HS-5 (cell line): ENCODE measurements at regions not wholly inside any gene's neighbourhood (a gene's known extent, or its start where the extent isn't known, plus 50 kb on each side); places are given as distances from the start of the nearest gene placed in this dataset.
A peak's percentile ranks its signal among the peaks of the same experiment; 100 is the strongest.
"Not testable (repeated sequence)": the region's sequence is repeated elsewhere in the genome, so short reads cannot be mapped to it uniquely, and the experiment has no call there.

Experiments used
- DNase-seq: peaks from one replicate; pipeline ENCODE4 v3.0.0-alpha.2; 2012; ENCODE audit warnings: low read depth

GRCh38 chr6:3920321-3920720 lies 71.1 kb downstream of the FAM50B start:
- DNase-seq = no peak

GRCh38 chr6:3921663-3922062 lies 72.5 kb downstream of the FAM50B start:
- DNase-seq = no peak

DNA sequence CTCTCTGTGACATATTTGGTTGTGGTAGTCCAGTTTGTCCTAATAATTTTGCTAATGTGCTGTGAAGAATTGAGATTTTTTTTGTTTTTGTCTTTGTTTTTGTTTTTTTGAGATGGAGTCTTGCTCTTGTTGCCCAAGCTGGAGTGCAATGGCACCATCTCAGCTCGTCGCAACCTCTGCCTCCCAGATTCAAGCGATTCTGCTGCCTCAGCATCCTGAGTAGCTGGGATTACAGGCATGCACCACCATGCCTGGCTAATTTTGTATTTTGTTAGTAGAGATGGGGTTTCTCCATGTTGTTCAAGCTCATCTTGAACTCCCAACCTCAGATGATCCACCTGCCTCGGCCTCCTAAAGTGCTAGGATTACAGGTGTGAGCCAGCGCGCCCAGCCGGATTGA lies 73.4 kb downstream of the FAM50B start:
- DNase-seq = not testable (repeated sequence)

GRCh38 chr6:3925223-3926149 lies 76.3 kb downstream of the FAM50B start:
- DNase-seq = not testable (repeated sequence)

DNA sequence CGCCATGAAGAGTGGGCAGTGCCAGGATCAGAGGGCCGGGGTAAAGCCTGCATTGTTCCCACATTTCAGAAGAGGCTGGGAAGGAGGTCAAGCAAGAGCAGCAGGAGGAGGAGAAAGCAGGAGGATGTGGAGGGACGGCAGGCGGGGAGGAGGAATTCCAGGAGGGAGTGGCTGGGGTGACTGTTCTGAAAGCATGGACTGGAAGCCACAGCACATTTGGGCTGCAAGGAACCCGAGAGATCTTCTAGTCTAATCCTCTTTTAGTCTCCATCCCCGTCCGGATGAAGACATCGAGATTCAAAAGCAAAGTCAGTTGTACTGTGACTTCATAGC lies 76.9 kb downstream of the FAM50B start:
- DNase-seq = no peak

DNA sequence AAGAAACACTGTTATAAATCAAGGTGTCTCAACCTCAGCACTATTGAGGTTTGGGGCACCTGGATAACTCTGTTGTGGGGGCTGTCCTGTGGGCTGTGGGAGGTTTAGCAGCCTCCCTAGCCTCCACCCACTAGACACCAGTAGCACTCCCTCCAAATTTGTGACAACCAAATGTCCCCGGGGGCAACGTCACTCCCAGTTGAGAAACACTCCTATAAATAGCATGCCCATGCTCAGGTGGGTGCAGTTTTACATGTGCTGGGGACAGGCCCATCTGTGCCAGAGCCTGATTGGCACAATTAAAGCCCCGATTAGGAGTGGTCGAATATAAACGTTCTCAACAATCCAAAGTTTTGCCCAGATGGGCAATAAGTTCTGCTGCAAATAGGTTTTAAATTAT lies 78.9 kb downstream of the FAM50B start:
- no peak for DNase-seq

DNA sequence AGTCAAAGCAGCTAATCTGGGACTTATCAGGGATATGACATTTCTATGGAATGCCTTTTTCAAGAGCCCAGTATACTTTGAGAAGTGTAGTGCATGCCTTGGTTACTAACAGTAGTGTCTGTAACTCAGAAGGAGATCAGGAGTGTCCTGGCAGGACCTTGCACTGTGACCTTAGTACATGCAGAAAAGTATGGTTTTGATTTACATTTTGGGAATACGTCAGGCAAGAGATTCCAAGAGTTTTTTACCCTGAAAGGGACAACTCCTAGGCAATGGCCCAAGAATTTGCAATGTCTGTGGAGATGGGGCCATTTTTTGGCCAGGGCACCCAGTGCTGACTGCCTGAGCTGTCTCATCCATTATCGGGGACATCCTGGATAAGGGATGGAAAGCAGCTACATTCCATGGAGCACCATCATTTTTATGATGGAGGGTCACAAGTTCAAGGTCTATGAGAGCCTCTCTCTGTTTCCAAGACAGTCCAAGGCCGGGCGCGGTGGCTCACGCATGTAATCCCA lies 80.2 kb downstream of the FAM50B start:
- peak; percentile 32 for DNase-seq

DNA sequence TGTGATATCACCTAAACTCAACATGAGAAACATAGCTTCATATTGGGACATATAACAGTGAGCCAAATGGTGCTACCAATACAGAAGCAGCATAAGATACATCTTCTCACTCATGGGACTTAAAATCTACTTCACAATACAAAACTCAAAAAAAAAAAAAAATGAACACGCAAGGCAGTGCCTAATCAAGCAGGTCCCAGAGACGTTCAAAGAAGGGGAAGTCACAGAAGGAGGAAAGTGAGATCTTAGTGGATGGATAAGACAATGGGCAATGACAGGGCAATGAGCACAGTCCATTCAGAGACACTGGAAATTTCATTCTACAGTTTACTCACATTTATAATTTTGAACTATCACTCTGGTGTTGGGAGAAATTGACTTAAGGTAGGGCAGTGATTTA lies 88.3 kb downstream of the FAM50B start:
- no peak for DNase-seq

DNA sequence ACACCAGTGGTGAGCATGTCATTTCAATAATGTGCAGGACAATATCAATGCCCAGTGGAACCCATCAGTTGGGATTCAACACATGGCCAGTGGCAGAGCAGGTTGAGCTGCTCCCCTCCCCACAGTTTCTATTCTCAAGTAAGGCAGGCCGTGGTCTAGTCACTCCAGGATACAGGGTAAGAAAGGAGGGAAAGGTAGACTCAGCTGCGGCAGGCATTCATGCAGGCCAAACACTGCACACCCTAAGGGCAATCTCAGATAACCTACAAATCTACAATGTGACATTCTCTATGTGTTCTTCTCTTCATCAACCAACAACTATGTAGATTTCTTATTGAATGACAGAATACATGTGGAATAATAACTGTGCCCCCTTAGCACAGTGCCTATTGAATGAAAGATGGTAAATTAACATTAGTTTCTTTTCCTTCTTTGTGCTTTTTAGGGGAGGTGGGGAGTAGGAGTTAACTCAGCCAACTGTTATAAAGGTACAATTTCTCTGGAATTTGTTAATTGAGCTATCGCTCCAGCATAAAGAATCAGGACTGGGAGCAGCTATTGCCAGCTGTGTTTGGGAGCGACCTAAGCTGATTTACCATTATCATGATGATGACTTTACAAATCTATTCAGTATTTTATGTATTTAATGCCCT lies 89.7 kb downstream of the FAM50B start:
- DNase-seq = no peak

- DNase-seq = no peak
Measured at GRCh38 chr6:3939368-3939958, 90.3 kb downstream of the FAM50B start.

- no peak for DNase-seq
Measured at GRCh38 chr6:3939964-3940363, 90.8 kb downstream of the FAM50B start.

DNA sequence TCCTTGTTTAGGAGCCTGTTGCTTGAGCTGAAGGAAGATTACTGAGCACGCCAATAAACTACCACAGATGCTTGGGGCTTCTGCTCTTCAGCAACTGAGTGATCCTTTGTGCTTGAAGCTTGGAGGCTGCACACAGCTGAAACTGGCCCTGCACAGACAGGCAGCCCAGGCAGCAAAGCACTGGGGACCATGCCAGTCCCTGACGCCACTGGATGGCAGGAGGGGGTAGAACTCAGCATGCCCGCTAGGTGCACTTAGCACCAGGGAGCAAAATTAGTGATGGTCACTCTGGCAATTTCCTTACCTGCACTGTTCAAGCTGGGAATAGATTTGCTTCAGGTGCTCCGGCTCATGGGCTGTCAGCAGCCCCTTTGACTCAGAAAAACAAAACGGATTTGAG lies 91.5 kb downstream of the FAM50B start:
- DNase-seq = no peak

- DNase-seq = no peak
Measured at GRCh38 chr6:3943331-3943765, 94.2 kb downstream of the FAM50B start.

GRCh38 chr6:3944246-3944645 lies 95.1 kb downstream of the FAM50B start:
- no peak for DNase-seq

- no peak for DNase-seq
Measured at GRCh38 chr6:3946778-3947177, 97.6 kb downstream of the FAM50B start.

- no peak for DNase-seq
Measured at GRCh38 chr6:3948866-3949265, 99.7 kb downstream of the FAM50B start.

GRCh38 chr6:3949521-3949920 lies 100.3 kb downstream of the FAM50B start:
- no peak for DNase-seq

GRCh38 chr6:3956054-3956453 lies 106.9 kb downstream of the FAM50B start:
- no peak for DNase-seq

DNA sequence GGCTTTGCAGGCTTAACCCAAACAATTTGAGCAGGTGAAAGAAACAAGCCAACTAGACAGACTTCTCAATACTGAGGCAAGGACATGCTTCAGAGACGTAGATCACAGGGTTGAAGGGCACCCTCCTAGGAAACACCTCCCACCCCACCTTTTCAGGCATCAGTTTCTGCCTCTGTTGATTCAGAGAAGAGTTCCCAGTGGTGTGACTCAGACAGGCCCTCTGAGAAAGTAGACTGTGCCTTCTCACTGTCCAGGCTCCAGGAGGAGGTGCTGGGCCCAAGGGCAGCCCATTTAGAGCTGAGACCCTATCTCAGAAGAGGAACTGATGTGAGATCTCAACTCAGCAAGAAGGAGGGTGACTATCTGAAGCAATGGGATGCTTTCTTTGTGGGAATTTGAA lies 108.1 kb downstream of the FAM50B start:
- no peak for DNase-seq

DNA sequence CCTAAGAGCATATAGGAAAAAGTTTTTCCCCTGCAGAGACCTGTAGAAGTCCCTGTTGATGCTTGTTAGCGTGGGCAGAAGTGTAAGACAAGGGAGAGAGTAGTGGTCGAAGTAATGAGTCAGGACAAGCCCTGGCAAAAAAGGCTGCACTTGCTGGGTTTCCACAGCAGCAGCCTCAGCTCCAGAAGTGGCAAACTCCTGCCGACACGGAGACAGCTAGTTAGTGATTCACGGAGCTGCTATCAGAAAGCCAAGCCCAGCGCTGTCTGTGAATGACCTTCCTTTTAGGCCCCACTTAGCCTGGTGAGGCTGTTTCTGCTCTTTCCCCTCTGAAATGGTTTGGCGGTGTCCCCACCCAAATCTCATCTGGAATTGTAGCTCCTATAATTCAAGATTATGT lies 109.1 kb downstream of the FAM50B start:
- DNase-seq = no peak

- no peak for DNase-seq
Measured at GRCh38 chr6:3959385-3959784, 110.2 kb downstream of the FAM50B start.

DNA sequence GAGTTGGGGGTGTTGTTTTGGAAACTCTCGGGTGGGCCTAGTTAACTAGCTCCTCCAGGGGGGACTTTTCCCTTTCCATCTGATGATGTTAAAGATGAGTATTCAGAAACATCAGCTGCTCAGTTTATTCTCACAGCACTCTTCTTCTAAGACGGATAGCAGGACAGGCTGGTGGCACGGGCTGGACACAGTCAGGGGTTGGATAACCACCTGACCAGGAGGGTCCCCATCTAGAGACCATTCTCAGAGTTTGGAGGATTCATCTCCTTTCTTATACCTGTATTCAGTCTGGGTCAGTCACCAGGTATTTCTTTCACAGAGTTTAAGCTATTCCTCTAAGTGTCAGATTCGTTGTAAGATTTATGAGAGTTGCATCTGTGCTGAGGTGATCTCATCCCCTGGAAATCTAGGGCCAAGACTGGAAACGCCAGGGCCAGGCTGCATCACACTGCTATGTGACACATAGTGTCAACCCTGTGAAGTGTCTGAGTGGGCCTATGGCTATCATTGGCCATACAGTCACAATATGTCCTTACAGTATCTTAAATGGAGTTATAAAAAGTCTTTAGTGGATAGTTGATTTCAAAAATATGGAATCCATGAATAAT lies 111.7 kb downstream of the FAM50B start:
- no peak for DNase-seq
